GM23248 (cell line): ENCODE measurements at regions not wholly inside any gene's neighbourhood (a gene's known extent, or its start where the extent isn't known, plus 50 kb on each side); places are given as distances from the start of the nearest gene placed in this dataset.

ENCODE experiments used
- DNase-seq: peaks from one replicate; pipeline ENCODE4 v3.0.0-alpha.2; 2015
- H2AFZ ChIP-seq: fragments of 200-600 bp; sonication (generic); 2 replicates; pipeline ENCODE4 v1.6.1; 2016; ENCODE audit warnings: antibody characterized with exemption
- H3F3A ChIP-seq: fragments of 200-600 bp; sonication (generic); 2 replicates; pipeline ENCODE4 v1.6.1; 2016; ENCODE audit warnings: mild to moderate bottlenecking, antibody characterized with exemption, mixed run types; ENCODE audit not compliant: insufficient read depth
- H3K27ac ChIP-seq: fragments of 200-600 bp; sonication (generic); 2 replicates; pipeline ENCODE4 v1.5.1; 2016; ENCODE audit warnings: mild to moderate bottlenecking
- H3K27me3 ChIP-seq: fragments of 200-600 bp; sonication (generic); replicated peaks from 2 replicates; pipeline ENCODE4 v1.6.1; 2016; ENCODE audit warnings: mild to moderate bottlenecking; ENCODE audit not compliant: insufficient read depth
- H3K36me3 ChIP-seq: fragments of 200-600 bp; sonication (generic); 2 replicates; pipeline ENCODE4 v1.6.1; 2016; ENCODE audit warnings: low read depth, mild to moderate bottlenecking
- H3K4me1 ChIP-seq: fragments of 200-600 bp; sonication (generic); 2 replicates; pipeline ENCODE4 v1.6.1; 2016; ENCODE audit warnings: mild to moderate bottlenecking; ENCODE audit not compliant: insufficient read depth
- H3K4me2 ChIP-seq: fragments of 200-600 bp; sonication (generic); one replicate; pipeline ENCODE4 v1.6.1; 2016; ENCODE audit warnings: mild to moderate bottlenecking; ENCODE audit not compliant: unreplicated experiment
- H3K4me3 ChIP-seq: fragments of 200-600 bp; sonication (generic); 2 replicates; pipeline ENCODE4 v1.5.1; 2016; ENCODE audit warnings: mild to moderate bottlenecking
- H3K79me2 ChIP-seq: fragments of 200-600 bp; sonication (generic); 2 replicates; pipeline ENCODE4 v1.6.1; 2016; ENCODE audit warnings: mild to moderate bottlenecking; ENCODE audit not compliant: insufficient read depth
- H3K9ac ChIP-seq: fragments of 200-600 bp; sonication (generic); 2 replicates; pipeline ENCODE4 v1.6.1; 2016; ENCODE audit warnings: mild to moderate bottlenecking
- H3K9me2 ChIP-seq: fragments of 200-600 bp; sonication (generic); 2 replicates; pipeline ENCODE4 v1.6.1; 2016; ENCODE audit warnings: mixed run types, mild to moderate bottlenecking, moderate library complexity; ENCODE audit not compliant: insufficient read depth
- H3K9me3 ChIP-seq: fragments of 200-600 bp; sonication (generic); one replicate; pipeline ENCODE4 v1.6.1; 2017; ENCODE audit warnings: low read depth
- H4K20me1 ChIP-seq: fragments of 200-600 bp; sonication (generic); 2 replicates; pipeline ENCODE4 v1.6.0; 2016; ENCODE audit not compliant: insufficient read depth
- EZH2 ChIP-seq: fragments of 200-600 bp; sonication (generic); IDR thresholded peaks from 2 replicates; pipeline ENCODE4 v1.6.1; 2018; ENCODE audit warnings: antibody characterized with exemption, mild to moderate bottlenecking; ENCODE audit not compliant: insufficient read depth, poor library complexity, severe bottlenecking
- EZH2phosphoT487 ChIP-seq: fragments of 200-600 bp; sonication (generic); IDR thresholded peaks from 2 replicates; pipeline ENCODE4 v1.6.1; 2018; ENCODE audit warnings: antibody characterized with exemption, moderate library complexity, mild to moderate bottlenecking, low read depth; ENCODE audit not compliant: insufficient read depth
- WGBS, 2 experiments: methylation state at CpG; one replicate each; pipeline ENCODE4 v1.1.6; 2015 to 2017; ENCODE audit warnings: low lambda C conversion rate in 2 of 2, low coverage in 1 of 2; ENCODE audit errors: missing lambda C conversion rate in 2 of 2; 5-methylcytosine and 5-hydroxymethylcytosine counted together
- in situ Hi-C: fragments of 300-500 bp; cut with MboI; formaldehyde crosslinking; loops from 2 replicates; pipeline ENCODE4 v1.15.0; 2020

DNA sequence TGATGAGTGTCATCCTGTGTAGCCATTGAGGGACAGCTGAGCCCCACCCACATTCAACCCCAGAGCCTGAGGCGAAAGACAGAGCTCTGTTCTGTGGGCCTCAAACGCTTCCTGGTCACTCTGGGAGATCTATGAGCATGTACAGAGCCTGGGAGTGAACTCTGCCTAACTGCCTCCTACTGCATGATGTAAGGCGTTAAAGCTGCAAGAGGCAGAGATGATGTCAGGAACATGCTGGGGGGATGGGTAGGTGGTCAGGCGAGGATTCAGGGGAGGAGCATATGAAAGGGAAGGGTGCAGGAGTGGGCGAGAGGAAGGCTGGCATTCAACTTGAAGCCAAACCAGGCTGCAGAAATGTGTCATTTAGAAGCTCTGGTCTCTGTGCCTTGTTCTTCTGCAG lies 181.0 kb downstream of the TFCP2L1 start:
- H4K20me1 ChIP-seq = no peaks in the 10 kb centered on the region

DNA sequence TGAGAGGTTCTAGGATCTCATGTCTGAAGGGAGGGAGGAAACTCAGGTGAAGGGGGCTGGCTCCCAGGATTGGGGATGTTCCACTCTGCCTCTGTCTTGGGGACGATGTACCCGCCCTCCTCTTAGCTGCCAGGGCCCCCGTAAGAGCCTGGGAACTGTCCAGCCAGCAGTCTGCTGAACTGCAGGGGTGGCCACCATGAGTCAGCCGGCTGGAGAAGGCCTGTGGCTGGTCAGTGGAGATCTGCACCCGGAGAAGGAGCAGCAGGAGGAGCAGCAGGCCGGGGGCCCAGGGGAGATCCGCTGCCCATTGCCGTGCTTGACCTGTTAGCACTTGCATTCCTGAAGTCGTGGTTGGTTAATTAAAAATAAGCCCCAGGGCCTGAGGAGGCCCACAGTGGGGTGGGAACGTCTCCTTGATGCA lies 180.3 kb downstream of the TFCP2L1 start:
- in situ Hi-C loops = no loop called here
- TF ChIP-seq EZH2 (no peak), EZH2phosphoT487 (no peak)
- WGBS, 2 experiments = 52 to 59% methylated on average over 10 of the region's 10 CpGs
- no peaks in the 10 kb centered on the region for H3K4me1 ChIP-seq
- no peaks in the 10 kb centered on the region for H3K36me3 ChIP-seq
- H3K27ac ChIP-seq = no peak overlapping the region
- H3K27me3 ChIP-seq = peaks cover 9% of the 10 kb centered on the region
- H4K20me1 ChIP-seq = no peaks in the 10 kb centered on the region
- H3K9me3 ChIP-seq = no peaks in the 10 kb centered on the region
- no peak overlapping the region for H3K9ac ChIP-seq
- H2AFZ ChIP-seq = no peak overlapping the region
- no peaks in the 10 kb centered on the region for H3K79me2 ChIP-seq
- no peak overlapping the region for H3K4me2 ChIP-seq
- DNase-seq = peak; percentile 43
- H3K9me2 ChIP-seq = no peaks in the 10 kb centered on the region
- no peak overlapping the region for H3K4me3 ChIP-seq
- no peaks in the 10 kb centered on the region for H3F3A ChIP-seq

More for the DNA sequence above, 181.0 kb downstream of the TFCP2L1 start:
- no peaks in the 10 kb centered on the region for H3K4me1 ChIP-seq
- no peak overlapping the region for H3K9ac ChIP-seq
- no peaks in the 10 kb centered on the region for H3K79me2 ChIP-seq
- no peaks in the 10 kb centered on the region for H3K9me2 ChIP-seq
- no peak overlapping the region for H3K4me3 ChIP-seq
- no peak overlapping the region for H2AFZ ChIP-seq
- DNase-seq = no peak
- no peaks in the 10 kb centered on the region for H3K36me3 ChIP-seq
- no peaks in the 10 kb centered on the region for H3K9me3 ChIP-seq
- 27 to 29% methylated on average over 5 of the region's 5 CpGs for WGBS, 2 experiments
- TF ChIP-seq EZH2phosphoT487 = no peak
- no peak for TF ChIP-seq EZH2
- H3K27ac ChIP-seq = no peak overlapping the region
- peaks cover 9% of the 10 kb centered on the region for H3K27me3 ChIP-seq
- in situ Hi-C loops = no loop called here
- H3K4me2 ChIP-seq = no peak overlapping the region
- no peaks in the 10 kb centered on the region for H3F3A ChIP-seq

DNA sequence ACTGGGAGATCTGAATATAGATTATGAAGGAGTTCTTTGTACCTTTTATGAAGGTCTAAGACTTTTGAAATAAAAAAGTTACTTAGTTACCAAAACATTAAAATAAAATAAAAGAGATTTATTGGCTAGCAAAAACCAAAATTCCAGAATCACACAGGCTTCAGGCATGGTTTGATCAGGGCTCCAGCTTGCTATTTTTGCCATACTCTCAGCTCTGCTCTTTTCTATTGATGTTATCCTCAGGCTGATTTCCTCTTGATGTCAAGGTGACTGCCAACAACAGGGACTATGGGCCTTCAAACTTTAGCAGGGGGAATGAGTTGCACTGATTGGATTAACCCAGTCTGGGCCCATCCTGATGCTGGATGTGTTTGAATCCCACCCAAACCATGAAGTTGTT lies 174.1 kb downstream of the TFCP2L1 start:
- Histone ChIP-seq H3F3A (no peaks in the 10 kb centered on the region), H3K27me3 (peaks cover 17% of the 10 kb centered on the region), H3K9me2 (no peaks in the 10 kb centered on the region), H3K4me3 (no peak overlapping the region), H3K36me3 (no peaks in the 10 kb centered on the region), H3K9me3 (no peaks in the 10 kb centered on the region), H3K27ac (no peak overlapping the region), H4K20me1 (no peaks in the 10 kb centered on the region), H3K4me1 (no peaks in the 10 kb centered on the region), H3K4me2 (no peak overlapping the region), H3K9ac (no peak overlapping the region), H2AFZ (no peak overlapping the region), H3K79me2 (no peaks in the 10 kb centered on the region)
- TF ChIP-seq EZH2 = no peak
- TF ChIP-seq EZH2phosphoT487 = no peak
- in situ Hi-C loops = no loop called here
- no peak for DNase-seq

DNA sequence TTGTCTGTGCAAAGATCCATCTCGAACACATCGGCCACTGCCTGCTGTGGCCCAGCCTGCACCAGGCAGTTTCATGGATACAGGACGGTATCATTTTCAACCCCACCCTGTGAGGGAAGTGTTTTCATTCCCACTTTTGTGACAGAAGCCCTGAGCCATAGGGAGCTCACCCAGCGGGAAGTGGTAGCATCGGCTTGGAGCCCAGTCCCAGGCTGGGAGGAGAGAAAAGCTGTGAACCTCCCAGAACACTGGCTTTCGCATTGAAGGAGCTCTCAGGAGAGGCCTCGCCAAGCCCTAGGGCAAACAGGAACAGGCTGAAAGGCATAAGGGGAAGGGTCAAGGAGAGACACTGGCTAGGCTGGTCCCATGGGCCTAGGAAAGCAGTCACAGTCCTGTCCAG lies 166.1 kb downstream of the TFCP2L1 start:
- no peak overlapping the region for H3K4me3 ChIP-seq
- no peak overlapping the region for H2AFZ ChIP-seq
- no peaks in the 10 kb centered on the region for H3K36me3 ChIP-seq
- no peak for DNase-seq
- no peaks in the 10 kb centered on the region for H3K4me1 ChIP-seq
- H3K4me2 ChIP-seq = no peak overlapping the region
- in situ Hi-C loops = no loop called here
- no peaks in the 10 kb centered on the region for H3K9me3 ChIP-seq
- H3K27ac ChIP-seq = no peak overlapping the region
- H3F3A ChIP-seq = no peaks in the 10 kb centered on the region
- 69 to 73% methylated on average over 7 of the region's 7 CpGs for WGBS, 2 experiments
- H3K27me3 ChIP-seq = peaks cover 39% of the 10 kb centered on the region; the same call in 1 of the 2 replicates
- no peak for TF ChIP-seq EZH2
- no peak for TF ChIP-seq EZH2phosphoT487
- no peaks in the 10 kb centered on the region for H3K79me2 ChIP-seq
- H3K9ac ChIP-seq = no peak overlapping the region
- no peaks in the 10 kb centered on the region for H4K20me1 ChIP-seq
- H3K9me2 ChIP-seq = no peaks in the 10 kb centered on the region

DNA sequence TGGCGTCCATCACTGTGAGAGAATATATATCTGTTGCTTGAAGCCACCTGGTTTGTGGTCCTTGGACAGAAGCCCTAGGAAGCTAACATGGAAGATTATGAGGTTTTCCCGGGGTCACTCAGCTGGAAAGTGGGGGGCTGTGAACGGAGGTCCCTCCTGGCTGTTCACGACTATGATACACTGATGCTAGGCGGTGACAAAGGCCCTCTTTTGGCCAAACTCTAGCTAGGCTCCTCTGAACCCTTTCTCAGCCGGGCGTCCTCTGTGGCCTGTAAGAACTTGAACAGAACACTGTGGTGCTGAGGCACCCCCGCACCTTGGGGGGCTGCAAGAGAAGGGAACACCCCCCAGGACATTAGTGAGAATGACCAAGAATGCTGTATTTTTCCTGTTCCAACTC lies 164.6 kb downstream of the TFCP2L1 start:
- H3K4me3 ChIP-seq = no peak overlapping the region
- H3K9me3 ChIP-seq = no peaks in the 10 kb centered on the region
- no peak overlapping the region for H3K27ac ChIP-seq
- H3K79me2 ChIP-seq = no peaks in the 10 kb centered on the region
- no peak for DNase-seq
- H2AFZ ChIP-seq = no peak overlapping the region
- H3K9ac ChIP-seq = no peak overlapping the region
- H3F3A ChIP-seq = no peaks in the 10 kb centered on the region
- TF ChIP-seq EZH2 = no peak
- TF ChIP-seq EZH2phosphoT487 = no peak
- no peaks in the 10 kb centered on the region for H4K20me1 ChIP-seq
- H3K36me3 ChIP-seq = no peaks in the 10 kb centered on the region
- no peaks in the 10 kb centered on the region for H3K4me1 ChIP-seq
- peaks cover 36% of the 10 kb centered on the region; the same call in 1 of the 2 replicates for H3K27me3 ChIP-seq
- H3K4me2 ChIP-seq = no peak overlapping the region
- in situ Hi-C loops = no loop called here
- 54 to 58% methylated on average over 8 of the region's 8 CpGs for WGBS, 2 experiments
- no peaks in the 10 kb centered on the region for H3K9me2 ChIP-seq
